Caco-2 (cell line): ENCODE measurements at regions not wholly inside any gene's neighbourhood (a gene's known extent, or its start where the extent isn't known, plus 50 kb on each side); places are given as distances from the start of the nearest gene placed in this dataset.

Experiments
- BruUV-seq: library from RNA; stranded (reverse); fragments of 400-500 nt; replicated peaks from 2 replicates; lab custom pipeline; 2021; lab: Mats Ljungman, UMichigan
- CTCF ChIA-PET: fragments of 300-600 bp; sonication (Branson Sonifier 250); formaldehyde crosslinking; loops from one replicate; lab custom pipeline; 2022; ENCODE audit warnings: antibody characterized with exemption; lab: Charles Lee
- POLR2A ChIA-PET: fragments of 300-600 bp; sonication (Branson Sonifier 250); formaldehyde crosslinking; loops from one replicate; lab custom pipeline; 2022; ENCODE audit warnings: antibody characterized with exemption; lab: Charles Lee
- DNase-seq, 2 experiments: peaks; one replicate each; pipeline versions ENCODE4 v3.0.0 to v3.0.0-alpha.2; 2020 to 2022
- H3K27me3 ChIP-seq: replicated peaks from 2 replicates; pipeline ENCODE4 v1.6.0; 2011; ENCODE audit warnings: low read length; ENCODE audit not compliant: control insufficient read depth, insufficient read depth
- H3K36me3 ChIP-seq: 2 replicates; pipeline ENCODE4 v1.5.1; 2011; ENCODE audit warnings: low read length; ENCODE audit not compliant: control insufficient read depth, insufficient read depth
- H3K4me1 ChIP-seq: fragments of 250-450 bp; sonication (Bioruptor Pico); 2 replicates; pipeline ENCODE4 v1.5.1; 2020; ENCODE audit warnings: mild to moderate bottlenecking
- H3K4me3 ChIP-seq: 2 replicates; pipeline ENCODE4 v1.5.1; 2011; ENCODE audit warnings: low read depth, mild to moderate bottlenecking, control low read depth, low read length
- H3K9me3 ChIP-seq: fragments of 250-450 bp; sonication (Bioruptor Pico); 2 replicates; pipeline ENCODE4 v1.5.1; 2020; ENCODE audit warnings: mild to moderate bottlenecking, moderate library complexity
- H3K27ac Mint-ChIP-seq: one replicate; pipeline ENCODE4 v1.8.0; 2022; ENCODE audit warnings: mixed read lengths; ENCODE audit not compliant: unreplicated experiment
- H3K27me3 Mint-ChIP-seq: one replicate; pipeline ENCODE4 v1.8.0; 2022; ENCODE audit warnings: mixed read lengths; ENCODE audit not compliant: insufficient read depth, unreplicated experiment
- H3K36me3 Mint-ChIP-seq: one replicate; pipeline ENCODE4 v1.8.0; 2022; ENCODE audit warnings: mild to moderate bottlenecking, mixed read lengths; ENCODE audit not compliant: insufficient read depth, unreplicated experiment
- H3K4me1 Mint-ChIP-seq: one replicate; pipeline ENCODE4 v1.8.0; 2022; ENCODE audit warnings: low read depth, mixed read lengths; ENCODE audit not compliant: unreplicated experiment
- H3K4me3 Mint-ChIP-seq: one replicate; pipeline ENCODE4 v1.8.0; 2022; ENCODE audit warnings: mild to moderate bottlenecking, moderate library complexity, mixed read lengths; ENCODE audit not compliant: unreplicated experiment
- H3K9me3 Mint-ChIP-seq: one replicate; pipeline ENCODE4 v1.8.0; 2022; ENCODE audit warnings: mixed read lengths; ENCODE audit not compliant: unreplicated experiment
- intact Hi-C: fragments of 100-400 bp; cut with micrococcal nuclease; formaldehyde crosslinking; loops from one replicate; pipeline ENCODE4 v1.10.0; 2022; ENCODE audit not compliant: unreplicated experiment
- TF ChIP-seq, protein P1 (sequence below), 2 experiments: fragments of 200-600 bp in 1 of 2; IDR thresholded peaks; 1 replicate in 1 of 2; 2 replicates in 1 of 2; pipeline versions ENCODE4 v1.5.1 to v1.8.0; 2011 to 2022; ENCODE audit warnings: antibody characterized with exemption in 1 of 2, control low read depth in 1 of 2, inconsistent platforms in 1 of 2, low read depth in 1 of 2, low read length in 1 of 2, mild to moderate bottlenecking in 1 of 2, moderate library complexity in 1 of 2; ENCODE audit not compliant: insufficient read depth in 1 of 2, severe bottlenecking in 1 of 2, unreplicated experiment in 1 of 2

DNA sequence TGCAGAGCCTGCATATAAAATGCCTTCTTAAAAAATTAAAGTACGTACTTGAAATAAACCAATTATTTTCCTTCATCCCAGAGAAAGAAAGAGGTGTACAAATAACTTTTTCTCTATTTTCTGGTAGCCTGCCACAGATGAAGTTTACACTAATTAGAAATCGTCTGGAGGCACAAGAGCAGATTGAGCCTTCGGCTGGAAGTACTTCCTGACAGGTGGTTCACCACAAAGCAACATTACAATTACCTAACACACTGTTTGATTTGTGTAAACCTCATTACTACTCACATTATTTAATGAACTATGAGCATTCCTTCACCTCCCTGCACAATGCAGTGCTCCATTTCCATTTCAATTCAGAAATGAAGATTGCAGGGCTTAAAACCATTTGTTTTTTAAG is 856.1 kb downstream of the SI start:
- Histone ChIP-seq H3K9me3 (peaks cover 13% of the 10 kb centered on the region), H3K4me3 (no peak overlapping the region), H3K27me3 (no peaks in the 10 kb centered on the region), H3K36me3 (no peaks in the 10 kb centered on the region), H3K4me1 (no peaks in the 10 kb centered on the region)
- TF ChIP-seq, protein P1, sequence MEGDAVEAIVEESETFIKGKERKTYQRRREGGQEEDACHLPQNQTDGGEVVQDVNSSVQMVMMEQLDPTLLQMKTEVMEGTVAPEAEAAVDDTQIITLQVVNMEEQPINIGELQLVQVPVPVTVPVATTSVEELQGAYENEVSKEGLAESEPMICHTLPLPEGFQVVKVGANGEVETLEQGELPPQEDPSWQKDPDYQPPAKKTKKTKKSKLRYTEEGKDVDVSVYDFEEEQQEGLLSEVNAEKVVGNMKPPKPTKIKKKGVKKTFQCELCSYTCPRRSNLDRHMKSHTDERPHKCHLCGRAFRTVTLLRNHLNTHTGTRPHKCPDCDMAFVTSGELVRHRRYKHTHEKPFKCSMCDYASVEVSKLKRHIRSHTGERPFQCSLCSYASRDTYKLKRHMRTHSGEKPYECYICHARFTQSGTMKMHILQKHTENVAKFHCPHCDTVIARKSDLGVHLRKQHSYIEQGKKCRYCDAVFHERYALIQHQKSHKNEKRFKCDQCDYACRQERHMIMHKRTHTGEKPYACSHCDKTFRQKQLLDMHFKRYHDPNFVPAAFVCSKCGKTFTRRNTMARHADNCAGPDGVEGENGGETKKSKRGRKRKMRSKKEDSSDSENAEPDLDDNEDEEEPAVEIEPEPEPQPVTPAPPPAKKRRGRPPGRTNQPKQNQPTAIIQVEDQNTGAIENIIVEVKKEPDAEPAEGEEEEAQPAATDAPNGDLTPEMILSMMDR (IDR thresholded peaks at IDR 0.05; ENCODE audit: insufficient read depth in 1 of 2, low read depth in 1 of 2, low read length in 1 of 2, severe bottlenecking in 1 of 2, unreplicated experiment in 1 of 2), result no peak
- Mint-ChIP-seq H3K9me3 (peaks cover 22% of the 10 kb centered on the region), H3K27me3 (no peaks in the 10 kb centered on the region), H3K36me3 (no peaks in the 10 kb centered on the region), H3K4me1 (no peaks in the 10 kb centered on the region), H3K27ac (no peak overlapping the region), H3K4me3 (no peak overlapping the region)
- BruUV-seq, result no TSS peak
- ChIA-PET CTCF (no interaction called here), POLR2A (no interaction called here)
- no peak for DNase-seq
- intact Hi-C loops, result no loop called here

DNA sequence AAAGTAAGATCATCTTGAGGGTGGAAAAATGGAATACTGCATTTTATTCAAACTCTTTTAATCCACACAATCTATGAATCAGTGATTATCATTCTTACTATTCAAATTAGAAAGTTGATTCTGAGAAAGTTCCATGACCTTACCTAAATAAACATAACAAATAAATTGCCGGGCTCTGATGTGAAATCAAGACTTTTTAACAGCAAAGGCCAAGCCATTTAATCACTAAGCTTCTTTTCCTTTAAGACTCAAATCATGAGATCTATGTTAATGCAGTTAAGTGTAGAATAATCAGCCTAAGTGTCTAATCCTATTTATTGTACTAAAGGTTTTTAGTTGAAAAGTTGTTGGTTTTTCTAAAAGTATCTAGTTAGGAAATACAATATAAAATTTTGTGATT is 857.0 kb downstream of the SI start:
- no peaks in the 10 kb centered on the region for H3K4me1 Mint-ChIP-seq
- Histone ChIP-seq H3K4me1 (0 out of 2 replicates have a peak, but pooled peaks cover under 1% of the 10 kb centered on the region), H3K9me3 (peaks cover 13% of the 10 kb centered on the region), H3K36me3 (no peaks in the 10 kb centered on the region), H3K27me3 (no peaks in the 10 kb centered on the region), H3K4me3 (no peak overlapping the region)
- no peak for DNase-seq
- ChIA-PET POLR2A (no interaction called here), CTCF (no interaction called here)
- TF ChIP-seq, protein P1 (IDR thresholded peaks at IDR 0.05; ENCODE audit: insufficient read depth in 1 of 2, low read depth in 1 of 2, low read length in 1 of 2, severe bottlenecking in 1 of 2, unreplicated experiment in 1 of 2), result no peak
- BruUV-seq, result no TSS peak
- intact Hi-C loops, result no loop called here
- H3K36me3 Mint-ChIP-seq, result no peaks in the 10 kb centered on the region
- H3K27me3 Mint-ChIP-seq, result no peaks in the 10 kb centered on the region
- H3K4me3 Mint-ChIP-seq, result no peak overlapping the region
- H3K9me3 Mint-ChIP-seq, result peaks cover 22% of the 10 kb centered on the region
- no peak overlapping the region for H3K27ac Mint-ChIP-seq

DNA sequence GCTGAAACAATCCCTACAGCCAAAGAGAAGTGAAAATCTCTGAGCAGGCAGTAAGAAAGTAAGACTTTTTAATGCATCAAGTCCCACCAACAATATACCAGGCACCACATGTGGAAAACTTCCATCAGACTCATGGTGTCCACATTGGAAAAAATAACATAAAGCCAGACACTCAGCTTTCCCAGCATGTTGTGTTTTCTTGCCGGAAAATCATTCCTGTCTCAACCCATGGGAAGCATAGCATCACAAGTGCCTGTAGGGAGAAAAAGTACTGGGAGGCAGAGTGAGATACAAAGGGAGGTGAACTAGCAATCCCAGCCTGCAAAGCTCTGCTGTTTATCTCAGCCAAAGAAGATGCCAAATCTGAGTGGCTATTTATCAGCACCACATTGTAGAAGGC is 868.9 kb downstream of the SI start:
- Histone ChIP-seq H3K9me3 (peaks cover 3% of the 10 kb centered on the region; the same call in 1 of the 2 replicates), H3K4me3 (no peak overlapping the region), H3K36me3 (no peaks in the 10 kb centered on the region), H3K4me1 (no peaks in the 10 kb centered on the region), H3K27me3 (no peaks in the 10 kb centered on the region)
- Mint-ChIP-seq H3K4me3 (no peak overlapping the region), H3K4me1 (no peaks in the 10 kb centered on the region), H3K27ac (no peak overlapping the region), H3K36me3 (no peaks in the 10 kb centered on the region), H3K27me3 (no peaks in the 10 kb centered on the region), H3K9me3 (no peaks in the 10 kb centered on the region)
- no peak for DNase-seq
- intact Hi-C loops, result no loop called here
- BruUV-seq, result no TSS peak
- ChIA-PET POLR2A (no interaction called here), CTCF (no interaction called here)
- TF ChIP-seq, protein P1 (IDR thresholded peaks at IDR 0.05; ENCODE audit: insufficient read depth in 1 of 2, low read depth in 1 of 2, low read length in 1 of 2, severe bottlenecking in 1 of 2, unreplicated experiment in 1 of 2), result no peak
